Fibroblast of skin of left quadriceps (primary cell): ENCODE measurements at regions not wholly inside any gene's neighbourhood (a gene's known extent, or its start where the extent isn't known, plus 50 kb on each side); places are given as distances from the start of the nearest gene placed in this dataset.
"Not testable (repeated sequence)": the region's sequence is repeated elsewhere in the genome, so short reads cannot be mapped to it uniquely, and the experiment has no call there.

Source experiments
- DNase-seq, 2 experiments: peaks; one replicate each; pipeline ENCODE4 v3.0.0-alpha.2; 2013; ENCODE audit warnings: low read depth in 2 of 2

- DNase-seq = no peak
Observed at GRCh38 chr4:17064959-17065358, 166.5 kb upstream of the LDB2 start.

GRCh38 chr4:17063888-17064287, 165.4 kb upstream of the LDB2 start:
- DNase-seq = peak; percentile 78 to 81

DNA sequence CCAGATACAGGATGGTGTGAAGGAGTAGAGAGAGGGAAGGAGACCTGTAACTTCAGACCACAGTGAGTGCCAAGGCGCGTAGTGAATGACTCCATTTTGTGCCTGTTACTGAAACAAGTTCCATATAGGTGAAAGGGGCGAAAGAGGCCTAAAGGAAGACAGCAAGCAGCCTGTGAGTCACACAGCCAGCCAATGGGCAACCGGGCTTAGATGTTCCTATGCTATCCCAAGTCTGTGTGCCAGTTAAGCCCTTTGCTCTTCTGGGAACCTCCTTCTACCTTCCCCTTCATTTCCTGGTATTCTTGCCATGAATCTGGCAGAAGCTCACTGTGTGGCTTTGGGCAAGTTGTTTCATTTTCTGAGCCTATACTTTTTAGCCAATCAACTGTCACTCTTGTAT, 161.8 kb upstream of the LDB2 start:
- DNase-seq = no peak

GRCh38 chr4:17058916-17059741, 160.7 kb upstream of the LDB2 start:
- peak; percentile 70 to 74 for DNase-seq

- no peak for DNase-seq
Observed at GRCh38 chr4:17058536-17058915, 160.1 kb upstream of the LDB2 start.

GRCh38 chr4:17057035-17057434, 158.6 kb upstream of the LDB2 start:
- DNase-seq = no peak

DNA sequence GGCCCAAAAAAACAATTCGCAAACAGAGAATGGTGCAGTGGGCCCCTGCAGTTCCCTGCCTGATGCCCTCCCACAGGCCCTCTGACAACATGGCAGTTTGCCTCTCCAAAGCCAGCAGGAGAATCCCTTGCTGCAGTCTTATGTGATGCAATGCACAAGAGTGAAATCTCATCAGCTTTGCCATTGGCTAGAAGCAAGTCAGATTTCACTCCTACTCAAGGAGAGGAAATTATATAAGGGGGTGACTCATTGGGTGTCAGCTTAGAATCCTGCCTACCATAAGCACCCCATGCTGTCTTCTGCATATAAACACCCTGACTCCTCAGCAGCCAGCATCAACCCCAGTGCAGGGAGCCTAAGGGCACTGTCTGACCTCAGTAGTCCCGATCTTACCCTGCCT, 157.3 kb upstream of the LDB2 start:
- peak; percentile 84 to 87 for DNase-seq

GRCh38 chr4:17045866-17046265, 147.4 kb upstream of the LDB2 start:
- no peak for DNase-seq

DNA sequence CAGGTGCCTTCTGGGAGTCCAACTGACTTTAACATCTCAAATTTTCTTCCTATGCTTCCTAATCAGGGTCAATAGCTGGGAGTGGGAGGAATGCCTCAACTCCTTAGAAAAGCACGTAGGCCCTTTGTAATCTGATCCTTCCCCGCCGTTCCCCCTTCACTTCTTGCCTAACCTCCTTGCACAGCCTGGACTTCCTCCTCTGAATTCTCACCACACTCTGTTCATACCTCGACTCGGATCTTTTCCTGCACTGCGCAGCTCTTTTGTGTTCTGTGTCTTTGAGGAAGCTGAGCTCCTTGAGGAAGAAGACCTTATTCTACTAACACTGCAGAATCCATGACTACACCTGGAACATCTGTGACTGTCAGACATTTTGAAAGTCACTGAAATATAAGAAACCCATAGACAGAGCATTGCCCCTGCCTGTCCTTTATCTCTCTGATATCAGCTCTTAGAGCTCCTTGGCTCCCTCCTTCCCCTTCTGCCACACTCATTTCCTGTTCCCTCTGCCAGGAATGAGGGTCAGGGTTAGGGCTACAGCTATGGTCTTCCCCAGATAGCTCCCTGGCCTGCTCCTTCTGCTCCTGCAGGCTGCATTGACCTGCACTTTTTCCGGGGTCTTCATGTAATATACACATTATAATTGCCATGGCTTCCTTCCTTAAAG, 140.2 kb upstream of the LDB2 start:
- no peak for DNase-seq

- DNase-seq = peak in 1 of 2 experiments; percentile 35
Observed at GRCh38 chr4:17033768-17034181, 135.3 kb upstream of the LDB2 start.

DNA sequence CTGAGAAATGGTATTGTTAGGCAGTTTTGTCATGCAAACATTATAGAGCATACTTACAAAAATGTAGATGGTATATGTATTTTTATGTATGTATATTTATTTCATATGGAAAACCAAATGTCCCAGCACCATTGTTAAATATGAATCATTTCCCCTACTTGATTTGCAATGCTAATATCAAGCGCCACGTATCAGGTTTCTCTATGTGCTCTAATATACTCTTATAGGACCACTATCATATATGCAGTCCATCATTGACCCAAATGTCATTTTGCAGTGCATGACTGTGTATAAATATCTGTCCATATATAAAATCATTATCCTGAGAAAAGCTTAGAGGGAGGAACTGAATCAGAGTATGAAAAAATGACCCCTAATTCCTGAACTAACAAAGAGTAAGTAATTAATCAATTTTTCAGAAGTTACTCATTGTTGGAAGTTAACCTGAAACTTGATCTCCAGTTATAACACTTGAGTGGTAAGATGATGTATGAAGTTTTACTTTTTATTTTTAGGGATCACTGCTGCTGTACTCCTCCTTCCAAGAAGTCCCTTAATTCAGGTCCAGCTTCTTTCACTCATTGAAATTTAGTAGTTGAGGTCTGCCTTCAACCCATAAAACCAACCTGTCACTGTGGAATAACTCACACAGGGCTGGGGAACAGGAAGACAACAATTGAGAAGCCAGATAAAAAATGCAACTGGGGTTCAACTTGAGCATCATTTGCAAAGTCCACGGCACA, 134.8 kb upstream of the LDB2 start:
- no peak for DNase-seq

DNA sequence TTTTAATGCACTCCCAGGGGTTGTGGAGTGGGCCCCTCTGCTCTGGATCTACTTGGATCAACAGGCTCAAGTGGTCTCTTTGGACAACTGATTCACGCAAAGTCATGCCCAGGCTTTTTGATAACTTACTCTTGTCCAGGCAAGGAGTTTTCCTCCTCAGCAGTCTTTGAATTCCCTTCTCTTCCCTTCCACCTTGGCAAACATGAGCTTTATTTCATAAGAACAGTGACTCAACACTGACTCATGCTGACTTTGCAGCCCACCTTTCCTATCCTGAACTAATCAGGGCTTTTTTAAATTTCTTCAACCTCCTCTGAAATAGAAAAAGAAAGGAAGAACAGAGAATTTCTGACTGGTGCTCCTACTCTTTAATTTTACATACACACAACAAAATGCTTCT, 132.1 kb upstream of the LDB2 start:
- peak; percentile 70 to 71 for DNase-seq

DNA sequence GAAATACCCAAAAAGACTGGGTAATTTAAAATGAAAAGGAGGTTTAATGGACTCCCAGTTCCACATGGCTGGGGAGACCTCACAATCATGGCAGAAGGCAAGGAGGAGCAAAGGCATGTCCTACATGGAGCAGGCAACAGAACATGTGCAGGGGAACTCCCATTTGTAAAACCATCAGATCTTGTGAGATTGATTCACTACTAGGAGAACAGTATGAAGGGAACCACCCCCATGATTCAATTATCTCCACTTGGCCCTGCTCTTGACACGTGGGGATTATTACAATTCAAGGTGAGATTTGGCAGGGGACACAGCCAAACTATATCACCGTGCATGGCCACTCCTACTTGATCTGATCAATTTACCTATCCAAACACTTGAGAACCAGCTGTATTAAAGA, 131.5 kb upstream of the LDB2 start:
- no peak for DNase-seq

DNA sequence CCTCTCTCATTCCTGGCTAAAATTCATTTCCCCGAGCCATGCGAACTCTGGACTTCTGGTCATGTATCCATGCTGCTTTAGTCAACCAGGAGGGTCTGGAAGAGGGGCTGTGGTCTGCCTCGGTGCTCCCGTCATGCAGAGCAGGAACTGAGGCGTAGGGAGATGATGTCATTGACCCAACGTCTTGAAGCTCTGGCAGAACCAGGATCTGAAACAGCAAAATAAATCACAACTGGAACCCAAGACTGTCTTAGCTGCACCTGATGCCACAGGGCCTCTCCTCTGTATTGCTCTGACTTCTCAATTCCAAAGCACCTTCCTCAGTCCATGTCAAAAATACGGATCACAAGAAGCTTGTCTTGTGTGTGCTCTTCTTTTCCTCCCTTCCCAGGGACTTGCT, 131.0 kb upstream of the LDB2 start:
- no peak for DNase-seq

GRCh38 chr4:17027495-17027894, 129.1 kb upstream of the LDB2 start:
- peak; percentile 96 to 97 for DNase-seq

- peak in 1 of 2 experiments; percentile 25 for DNase-seq
Observed at GRCh38 chr4:17024425-17024824, 126.0 kb upstream of the LDB2 start.

- no peak for DNase-seq
Observed at GRCh38 chr4:17020901-17021300, 122.5 kb upstream of the LDB2 start.

- DNase-seq = no peak
Observed at GRCh38 chr4:17020451-17020850, 122.0 kb upstream of the LDB2 start.

DNA sequence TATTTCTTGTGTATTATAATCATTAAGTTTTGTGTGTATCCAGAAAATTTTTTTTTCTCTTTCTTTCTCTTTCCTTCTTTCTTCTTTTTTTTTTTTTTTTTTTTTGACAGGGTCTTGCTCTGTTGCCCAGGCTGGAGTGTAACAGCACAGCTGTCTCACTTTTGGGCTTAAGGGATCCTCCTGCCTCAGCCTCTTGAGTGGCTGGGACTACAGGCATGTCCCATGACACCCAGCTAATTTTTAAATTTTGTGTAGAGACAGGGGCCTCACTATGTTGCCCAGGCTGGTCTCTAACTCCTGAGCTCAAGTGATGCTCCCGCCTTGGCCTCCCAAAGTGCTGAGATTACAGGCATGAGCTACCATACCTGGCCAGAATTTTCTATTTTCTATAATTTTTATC, 120.2 kb upstream of the LDB2 start:
- not testable (repeated sequence) for DNase-seq

GRCh38 chr4:17018013-17018412, 119.6 kb upstream of the LDB2 start:
- no peak for DNase-seq

- peak; percentile 60 to 66 for DNase-seq
Observed at GRCh38 chr4:17013382-17014006, 115.0 kb upstream of the LDB2 start.

DNA sequence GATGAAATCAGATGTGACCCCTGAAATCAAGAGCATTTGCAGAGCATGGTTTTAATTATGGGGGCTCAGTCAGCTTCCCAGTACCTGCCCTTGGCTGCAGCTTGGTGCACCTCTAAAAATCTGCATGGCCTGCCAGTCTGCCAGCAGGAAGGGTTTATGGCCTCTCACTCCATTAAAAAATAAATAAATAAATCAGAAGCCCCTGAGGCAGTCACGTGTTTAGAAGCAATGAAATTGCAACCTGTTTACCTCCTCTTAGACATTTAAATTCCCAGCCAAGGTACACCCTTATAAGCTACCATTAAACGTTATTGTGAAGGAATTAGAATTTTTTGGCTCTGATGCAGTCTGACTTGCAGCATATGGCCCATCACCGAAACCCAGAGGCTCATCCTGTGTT, 114.0 kb upstream of the LDB2 start:
- DNase-seq = no peak
